NCI-H2196 treated with DMSO at 0.1 percent for 48 hours (cell line): ENCODE measurements at regions not wholly inside any gene's neighbourhood (a gene's known extent, or its start where the extent isn't known, plus 50 kb on each side); places are given as distances from the start of the nearest gene placed in this dataset.
"Not testable (repeated sequence)": the region's sequence is repeated elsewhere in the genome, so short reads cannot be mapped to it uniquely, and the experiment has no call there.

Experiments
- DNase-seq: peaks from one replicate; lab custom pipeline; 2025; ENCODE audit not compliant: unreplicated experiment; lab: John Stamatoyannopoulos, UW

- DNase-seq, result no peak
These were observed 247.2 kb downstream of the GJA1 start for GRCh38 chr6:121682666-121683065.

- DNase-seq, result not testable (repeated sequence)
These were observed 250.4 kb downstream of the GJA1 start for GRCh38 chr6:121685806-121686205.

GRCh38 chr6:121686611-121687023 is 251.2 kb downstream of the GJA1 start:
- no peak for DNase-seq

GRCh38 chr6:121688974-121689373 is 253.5 kb downstream of the GJA1 start:
- no peak for DNase-seq

GRCh38 chr6:121691126-121691551 is 255.7 kb downstream of the GJA1 start:
- DNase-seq, result no peak

- no peak for DNase-seq
These were observed 258.9 kb downstream of the GJA1 start for GRCh38 chr6:121694389-121694788.

- no peak for DNase-seq
These were observed 259.4 kb downstream of the GJA1 start for GRCh38 chr6:121694801-121695251.

- DNase-seq, result no peak
These were observed 259.9 kb downstream of the GJA1 start for GRCh38 chr6:121695329-121695728.

GRCh38 chr6:121697921-121698320 is 262.5 kb downstream of the GJA1 start:
- no peak for DNase-seq

- no peak for DNase-seq
These were observed 263.2 kb downstream of the GJA1 start for GRCh38 chr6:121698617-121699016.

GRCh38 chr6:121703129-121703528 is 267.7 kb downstream of the GJA1 start:
- DNase-seq, result not testable (repeated sequence)

GRCh38 chr6:121711472-121711871 is 276.0 kb downstream of the GJA1 start:
- DNase-seq, result no peak

GRCh38 chr6:121717686-121718085 is 282.2 kb downstream of the GJA1 start:
- no peak for DNase-seq

GRCh38 chr6:121720867-121721266 is 285.4 kb downstream of the GJA1 start:
- not testable (repeated sequence) for DNase-seq

- no peak for DNase-seq
These were observed 288.2 kb downstream of the GJA1 start for GRCh38 chr6:121723623-121724022.

- DNase-seq, result no peak
These were observed 289.1 kb downstream of the GJA1 start for GRCh38 chr6:121724576-121724975.

- DNase-seq, result no peak
These were observed 291.1 kb downstream of the GJA1 start for GRCh38 chr6:121726596-121726995.

- DNase-seq, result no peak
These were observed 295.2 kb downstream of the GJA1 start for GRCh38 chr6:121730616-121731015.

GRCh38 chr6:121731381-121731780 is 295.9 kb downstream of the GJA1 start:
- DNase-seq, result no peak

- DNase-seq, result no peak
These were observed 297.2 kb downstream of the GJA1 start for GRCh38 chr6:121732641-121733040.

GRCh38 chr6:121733234-121733633 is 297.8 kb downstream of the GJA1 start:
- no peak for DNase-seq

GRCh38 chr6:121740188-121740587 is 304.7 kb downstream of the GJA1 start:
- not testable (repeated sequence) for DNase-seq

- no peak for DNase-seq
These were observed 308.2 kb downstream of the GJA1 start for GRCh38 chr6:121743691-121744090.

- no peak for DNase-seq
These were observed 312.9 kb downstream of the GJA1 start for GRCh38 chr6:121748376-121748775.
